ENCODE measurements at regions not wholly inside any gene's neighbourhood (a gene's known extent, or its start where the extent isn't known, plus 50 kb on each side); places are given as distances from the start of the nearest gene placed in this dataset.

GRCh38 chr16:86665929-86666328, 87.6 kb downstream of the FOXL1 start:
- H3K27ac Mint-ChIP-seq, result no peak overlapping the region
- no peaks in the 10 kb centered on the region for H3K9me3 ChIP-seq (ENCODE audit: low read length)
- no peaks in the 10 kb centered on the region for H3K36me3 Mint-ChIP-seq
- H3K4me3 Mint-ChIP-seq, result no peak overlapping the region
- H3K9me3 Mint-ChIP-seq, result peaks cover 0 to 2% (median 0%) of the 10 kb centered on the region in 5 donors
- ChIA-PET POLR2A (no interaction called here), CTCF (no interaction called here)
- no peak for DNase-seq
- peaks cover 5% of the 10 kb centered on the region for H3K4me1 ChIP-seq (ENCODE audit: insufficient read depth, low read length)
- peaks cover 2% of the 10 kb centered on the region in 2 donors for H3K27me3 Mint-ChIP-seq
- H3K27ac ChIP-seq (ENCODE audit: low read depth, low read length), result no peak overlapping the region
- H3K36me3 ChIP-seq (ENCODE audit: insufficient read depth, low read length), result no peaks in the 10 kb centered on the region
- H3K27me3 ChIP-seq (ENCODE audit: insufficient read depth, low read length, poor library complexity, severe bottlenecking), result no peaks in the 10 kb centered on the region
- peaks cover 9 to 13% (median 10%) of the 10 kb centered on the region in 3 donors for H3K4me1 Mint-ChIP-seq
- no peak overlapping the region for H3K4me3 ChIP-seq (ENCODE audit: low read length)

GRCh38 chr16:86667035-86667434, 88.7 kb downstream of the FOXL1 start:
- peaks cover 5% of the 10 kb centered on the region for H3K4me1 ChIP-seq (ENCODE audit: insufficient read depth, low read length)
- H3K27me3 ChIP-seq (ENCODE audit: insufficient read depth, low read length, poor library complexity, severe bottlenecking), result no peaks in the 10 kb centered on the region
- no peaks in the 10 kb centered on the region for H3K36me3 ChIP-seq (ENCODE audit: insufficient read depth, low read length)
- Mint-ChIP-seq H3K4me1 (peaks cover 9 to 13% (median 10%) of the 10 kb centered on the region in 3 donors), H3K36me3 (no peaks in the 10 kb centered on the region), H3K9me3 (peaks cover 0 to 2% (median 0%) of the 10 kb centered on the region in 5 donors), H3K4me3 (no peak overlapping the region), H3K27me3 (peaks cover 0 to 2% of the 10 kb centered on the region in 2 donors), H3K27ac (no peak overlapping the region)
- no peak overlapping the region for H3K27ac ChIP-seq (ENCODE audit: low read depth, low read length)
- ChIA-PET CTCF (no interaction called here), POLR2A (no interaction called here)
- H3K4me3 ChIP-seq (ENCODE audit: low read length), result no peak overlapping the region
- no peak for DNase-seq
- no peaks in the 10 kb centered on the region for H3K9me3 ChIP-seq (ENCODE audit: low read length)

GRCh38 chr16:86668136-86668910, 90.0 kb downstream of the FOXL1 start:
- DNase-seq, result no peak
- ChIA-PET CTCF (interaction anchor here (0.7 kb wide), 1 partner anchor 12 kb away, joined by 3 read pairs; no protein-coding TSS in a partner anchor), POLR2A (no interaction called here)
- Histone ChIP-seq H3K27ac (ENCODE audit: low read depth, low read length) (no peak overlapping the region), H3K4me1 (ENCODE audit: insufficient read depth, low read length) (peaks cover 5% of the 10 kb centered on the region), H3K9me3 (ENCODE audit: low read length) (no peaks in the 10 kb centered on the region), H3K36me3 (ENCODE audit: insufficient read depth, low read length) (no peaks in the 10 kb centered on the region), H3K27me3 (ENCODE audit: insufficient read depth, low read length, poor library complexity, severe bottlenecking) (no peaks in the 10 kb centered on the region), H3K4me3 (ENCODE audit: low read length) (no peak overlapping the region)
- no peak overlapping the region for H3K27ac Mint-ChIP-seq
- no peak overlapping the region for H3K4me3 Mint-ChIP-seq
- H3K27me3 Mint-ChIP-seq, result peaks cover 0 to 2% of the 10 kb centered on the region in 2 donors
- no peaks in the 10 kb centered on the region for H3K36me3 Mint-ChIP-seq
- H3K4me1 Mint-ChIP-seq, result peaks cover 9 to 13% (median 10%) of the 10 kb centered on the region in 3 donors
- peaks cover 0 to 2% (median 0%) of the 10 kb centered on the region in 5 donors for H3K9me3 Mint-ChIP-seq

- H3K4me1 ChIP-seq (ENCODE audit: insufficient read depth, low read length), result peaks cover 5% of the 10 kb centered on the region
- Mint-ChIP-seq H3K4me3 (no peak overlapping the region), H3K27me3 (peaks cover 0 to 2% of the 10 kb centered on the region in 2 donors), H3K27ac (peak overlapping the region in 1 of 8 donors; percentile 19), H3K36me3 (no peaks in the 10 kb centered on the region), H3K4me1 (peaks cover 7 to 10% (median 7%) of the 10 kb centered on the region in 3 donors), H3K9me3 (peaks cover 0 to 2% (median 0%) of the 10 kb centered on the region in 5 donors)
- DNase-seq, result no peak
- POLR2A ChIA-PET, result no interaction called here
- no peak overlapping the region for H3K4me3 ChIP-seq (ENCODE audit: low read length)
- H3K36me3 ChIP-seq (ENCODE audit: insufficient read depth, low read length), result no peaks in the 10 kb centered on the region
- CTCF ChIA-PET, result no interaction called here
- H3K27me3 ChIP-seq (ENCODE audit: insufficient read depth, low read length, poor library complexity, severe bottlenecking), result no peaks in the 10 kb centered on the region
- no peaks in the 10 kb centered on the region for H3K9me3 ChIP-seq (ENCODE audit: low read length)
- H3K27ac ChIP-seq (ENCODE audit: low read depth, low read length), result no peak overlapping the region
Observed at GRCh38 chr16:86669285-86669805, 91.0 kb downstream of the FOXL1 start.

GRCh38 chr16:86669937-86670749, 91.8 kb downstream of the FOXL1 start:
- H3K9me3 Mint-ChIP-seq, result peaks cover 0 to 2% (median 0%) of the 10 kb centered on the region in 5 donors
- H3K4me1 Mint-ChIP-seq, result peaks cover 0 to 3% (median 2%) of the 10 kb centered on the region in 3 donors
- Histone ChIP-seq H3K4me1 (ENCODE audit: insufficient read depth, low read length) (peaks cover under 1% of the 10 kb centered on the region), H3K9me3 (ENCODE audit: low read length) (no peaks in the 10 kb centered on the region), H3K36me3 (ENCODE audit: insufficient read depth, low read length) (no peaks in the 10 kb centered on the region), H3K4me3 (ENCODE audit: low read length) (no peak overlapping the region), H3K27ac (ENCODE audit: low read depth, low read length) (no peak overlapping the region), H3K27me3 (ENCODE audit: insufficient read depth, low read length, poor library complexity, severe bottlenecking) (no peaks in the 10 kb centered on the region)
- H3K36me3 Mint-ChIP-seq, result no peaks in the 10 kb centered on the region
- ChIA-PET CTCF (no interaction called here), POLR2A (no interaction called here)
- H3K27me3 Mint-ChIP-seq, result peaks cover 0 to 2% of the 10 kb centered on the region in 2 donors
- no peak overlapping the region for H3K4me3 Mint-ChIP-seq
- no peak for DNase-seq
- no peak overlapping the region for H3K27ac Mint-ChIP-seq

GRCh38 chr16:86670750-86671234, 92.4 kb downstream of the FOXL1 start:
- Histone ChIP-seq H3K36me3 (ENCODE audit: insufficient read depth, low read length) (no peaks in the 10 kb centered on the region), H3K27me3 (ENCODE audit: insufficient read depth, low read length, poor library complexity, severe bottlenecking) (no peaks in the 10 kb centered on the region), H3K4me3 (ENCODE audit: low read length) (no peak overlapping the region), H3K4me1 (ENCODE audit: insufficient read depth, low read length) (no peaks in the 10 kb centered on the region), H3K27ac (ENCODE audit: low read depth, low read length) (no peak overlapping the region), H3K9me3 (ENCODE audit: low read length) (no peaks in the 10 kb centered on the region)
- ChIA-PET POLR2A (no interaction called here), CTCF (no interaction called here)
- no peak overlapping the region for H3K4me3 Mint-ChIP-seq
- no peaks in the 10 kb centered on the region for H3K4me1 Mint-ChIP-seq
- H3K36me3 Mint-ChIP-seq, result no peaks in the 10 kb centered on the region
- peaks cover 0 to 2% (median 0%) of the 10 kb centered on the region in 5 donors for H3K9me3 Mint-ChIP-seq
- H3K27me3 Mint-ChIP-seq, result peaks cover 0 to 2% of the 10 kb centered on the region in 2 donors
- no peak overlapping the region for H3K27ac Mint-ChIP-seq
- no peak for DNase-seq

GRCh38 chr16:86671486-86672178, 93.3 kb downstream of the FOXL1 start:
- DNase-seq, result no peak
- ChIA-PET POLR2A (no interaction called here), CTCF (no interaction called here)
- Mint-ChIP-seq H3K9me3 (peaks cover 0 to 2% (median 0%) of the 10 kb centered on the region in 5 donors), H3K27me3 (peaks cover 0 to 2% of the 10 kb centered on the region in 2 donors), H3K36me3 (no peaks in the 10 kb centered on the region), H3K27ac (peak overlapping the region in 1 of 8 donors; percentile 43), H3K4me3 (no peak overlapping the region), H3K4me1 (no peaks in the 10 kb centered on the region)
- no peaks in the 10 kb centered on the region for H3K4me1 ChIP-seq (ENCODE audit: insufficient read depth, low read length)
- no peak overlapping the region for H3K4me3 ChIP-seq (ENCODE audit: low read length)
- H3K27me3 ChIP-seq (ENCODE audit: insufficient read depth, low read length, poor library complexity, severe bottlenecking), result no peaks in the 10 kb centered on the region
- H3K9me3 ChIP-seq (ENCODE audit: low read length), result no peaks in the 10 kb centered on the region
- no peaks in the 10 kb centered on the region for H3K36me3 ChIP-seq (ENCODE audit: insufficient read depth, low read length)
- no peak overlapping the region for H3K27ac ChIP-seq (ENCODE audit: low read depth, low read length)
